ENCODE measurements at regions not wholly inside any gene's neighbourhood (a gene's known extent, or its start where the extent isn't known, plus 50 kb on each side); places are given as distances from the start of the nearest gene placed in this dataset.

DNA sequence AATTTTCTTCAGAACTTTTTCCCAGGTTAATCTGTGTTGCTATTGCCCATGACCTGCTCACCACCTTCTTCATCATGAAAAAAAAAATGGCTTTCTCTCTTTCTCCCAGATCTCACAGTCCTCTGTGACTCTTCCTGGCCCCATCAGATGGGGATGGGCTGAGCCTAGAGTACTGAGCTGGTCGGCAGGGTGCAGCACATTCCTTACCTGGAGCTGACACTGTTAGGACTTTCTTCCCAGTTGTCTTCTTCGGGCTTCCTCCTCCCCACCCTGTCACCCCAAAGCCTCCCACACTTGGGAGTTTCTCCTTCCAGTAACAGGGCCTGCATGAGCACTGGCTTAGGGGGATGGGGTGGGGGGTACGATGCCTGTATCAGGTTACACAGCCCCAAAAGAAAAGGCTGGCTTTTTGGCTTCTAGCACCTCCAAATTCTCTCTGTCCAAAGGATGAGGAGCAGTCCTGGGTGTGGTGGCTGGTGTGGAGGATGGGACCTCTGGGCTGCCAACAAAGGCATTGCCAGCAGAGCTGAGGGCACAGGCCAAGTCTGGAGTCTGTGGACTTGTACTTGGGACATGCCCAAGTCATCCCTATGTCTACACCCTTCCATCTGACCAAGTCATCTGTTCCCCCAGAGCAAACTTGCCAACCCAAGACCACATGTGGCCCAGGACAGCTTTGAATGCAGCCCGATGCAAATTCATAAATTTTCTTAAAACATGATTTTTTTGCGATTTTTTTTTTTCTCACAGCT is 68.0 kb upstream of the HSPA9 start:
- Mint-ChIP-seq H3K27me3 (ENCODE audit: insufficient read depth) (peaks cover 34% of the 10 kb centered on the region), H3K4me1 (ENCODE audit: low read depth) (no peaks in the 10 kb centered on the region), H3K4me3 (no peak overlapping the region), H3K36me3 (ENCODE audit: low read depth) (no peaks in the 10 kb centered on the region), H3K27ac (no peak overlapping the region), H3K9me3 (no peaks in the 10 kb centered on the region)
- no peak for TF ChIP-seq CTCF (IDR thresholded peaks at IDR 0.05)
- no peak for DNase-seq

DNA sequence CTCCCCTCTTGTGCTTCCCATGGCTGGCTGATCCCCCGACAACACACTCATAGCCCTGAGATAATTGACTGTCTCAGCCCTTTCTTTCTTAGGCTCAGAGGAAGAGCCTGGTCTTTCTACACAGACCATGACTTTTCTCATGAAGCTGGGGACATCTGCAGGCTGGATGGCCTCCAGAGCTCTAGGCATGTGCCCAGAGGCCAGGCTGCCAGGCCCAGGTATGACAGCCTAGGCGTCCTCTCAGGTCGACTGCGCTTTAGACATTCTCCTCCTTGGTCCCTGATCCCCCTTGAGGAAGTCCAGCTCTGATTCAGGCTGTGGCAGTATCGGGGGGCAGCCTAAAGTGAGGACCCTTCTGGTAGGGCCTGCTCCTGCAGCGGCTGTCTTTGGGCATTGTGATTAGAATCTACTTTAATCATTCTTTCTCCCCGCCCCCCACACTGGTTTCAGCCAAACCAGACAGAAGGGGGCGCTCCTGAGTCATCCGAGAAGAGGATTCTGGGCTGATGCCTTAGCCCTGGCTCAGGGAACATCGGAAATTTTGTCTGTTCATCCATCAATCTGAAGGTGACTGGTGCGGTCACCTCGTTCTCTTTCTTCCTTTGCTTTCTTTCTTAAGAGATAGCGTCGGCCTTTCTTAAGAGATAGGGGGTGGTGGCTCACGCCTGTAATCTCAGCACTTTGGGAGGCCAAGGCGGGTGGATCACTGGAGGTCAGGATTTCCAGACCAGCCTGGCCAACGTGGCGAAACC is 66.5 kb upstream of the HSPA9 start:
- Mint-ChIP-seq H3K27me3 (ENCODE audit: insufficient read depth) (peaks cover 40% of the 10 kb centered on the region), H3K4me1 (ENCODE audit: low read depth) (no peaks in the 10 kb centered on the region), H3K27ac (no peak overlapping the region), H3K4me3 (no peak overlapping the region), H3K9me3 (no peaks in the 10 kb centered on the region), H3K36me3 (ENCODE audit: low read depth) (no peaks in the 10 kb centered on the region)
- peak; percentile 54 for DNase-seq
- peak; percentile 92 for TF ChIP-seq CTCF (IDR thresholded peaks at IDR 0.05)

GRCh38 chr5:138640646-138641254 is 65.5 kb upstream of the HSPA9 start:
- Mint-ChIP-seq H3K4me3 (no peak overlapping the region), H3K36me3 (ENCODE audit: low read depth) (no peaks in the 10 kb centered on the region), H3K27me3 (ENCODE audit: insufficient read depth) (peaks cover 37% of the 10 kb centered on the region), H3K9me3 (no peaks in the 10 kb centered on the region), H3K27ac (no peak overlapping the region), H3K4me1 (ENCODE audit: low read depth) (no peaks in the 10 kb centered on the region)
- TF ChIP-seq CTCF (IDR thresholded peaks at IDR 0.05), result no peak
- DNase-seq, result no peak

DNA sequence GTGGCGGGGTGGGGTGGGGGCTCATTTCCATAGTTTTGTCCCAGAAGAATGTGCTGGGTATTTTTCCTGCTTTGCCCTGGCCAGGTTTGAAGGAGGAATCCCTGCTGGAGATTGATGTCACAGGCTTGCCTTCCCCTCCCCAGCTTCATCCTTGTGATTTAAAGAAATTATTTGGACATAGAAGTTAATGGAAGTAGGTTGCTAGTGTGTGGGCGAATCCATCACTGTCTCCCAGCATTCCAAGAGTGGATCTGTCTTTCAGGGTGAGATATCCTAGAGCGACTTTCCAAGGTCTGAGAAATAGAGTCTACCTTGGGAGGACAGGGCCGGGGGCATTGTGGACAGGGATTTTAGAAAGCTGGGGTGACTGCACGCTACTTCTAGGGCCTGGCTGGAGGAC is 64.9 kb upstream of the HSPA9 start:
- Mint-ChIP-seq H3K36me3 (ENCODE audit: low read depth) (no peaks in the 10 kb centered on the region), H3K27ac (no peak overlapping the region), H3K9me3 (no peaks in the 10 kb centered on the region), H3K4me1 (ENCODE audit: low read depth) (peaks cover 4% of the 10 kb centered on the region), H3K4me3 (no peak overlapping the region), H3K27me3 (ENCODE audit: insufficient read depth) (peaks cover 34% of the 10 kb centered on the region)
- TF ChIP-seq CTCF (IDR thresholded peaks at IDR 0.05), result no peak
- no peak for DNase-seq

- H3K27ac Mint-ChIP-seq, result no peak overlapping the region
Measured at GRCh38 chr5:138639326-138639725, 64.1 kb upstream of the HSPA9 start.

More at GRCh38 chr5:138639326-138639725, 64.1 kb upstream of the HSPA9 start:
- no peak for DNase-seq
- Mint-ChIP-seq H3K9me3 (no peaks in the 10 kb centered on the region), H3K4me1 (ENCODE audit: low read depth) (peaks cover 10% of the 10 kb centered on the region), H3K36me3 (ENCODE audit: low read depth) (no peaks in the 10 kb centered on the region), H3K4me3 (no peak overlapping the region), H3K27me3 (ENCODE audit: insufficient read depth) (peaks cover 34% of the 10 kb centered on the region)
- TF ChIP-seq CTCF (IDR thresholded peaks at IDR 0.05), result no peak
